WTC11 (cell line): ENCODE measurements at regions not wholly inside any gene's neighbourhood (a gene's known extent, or its start where the extent isn't known, plus 50 kb on each side); places are given as distances from the start of the nearest gene placed in this dataset.

Source experiments
- ATAC-seq: fragments of 200-7000 bp; cut with Tn5 transposase; 2 replicates; pipeline ENCODE4 v1.10.0; 2021; ENCODE audit warnings: mild to moderate bottlenecking, moderate library complexity
- CTCF ChIA-PET: fragments of 300-600 bp; sonication (Branson Sonifier 250); formaldehyde crosslinking; loops from one replicate; lab custom pipeline; 2021; ENCODE audit warnings: antibody characterized with exemption; lab: Charles Lee
- POLR2A ChIA-PET: fragments of 350-600 bp; sonication (Branson Sonifier 250); formaldehyde crosslinking; loops from one replicate; lab custom pipeline; 2021; ENCODE audit warnings: antibody characterized with exemption; lab: Charles Lee
- DNase-seq: peaks from one replicate; pipeline ENCODE4 v3.0.0; 2021; ENCODE audit warnings: low spot score
- H3K27ac Mint-ChIP-seq: 2 replicates; pipeline ENCODE4 v1.8.0; 2021; ENCODE audit warnings: mixed read lengths
- H3K27me3 Mint-ChIP-seq: 2 replicates; pipeline ENCODE4 v1.8.0; 2021; ENCODE audit warnings: low read depth, mild to moderate bottlenecking, moderate library complexity, mixed read lengths
- H3K36me3 Mint-ChIP-seq: 2 replicates; pipeline ENCODE4 v1.8.0; 2021; ENCODE audit warnings: mixed read lengths
- H3K4me1 Mint-ChIP-seq: 2 replicates; pipeline ENCODE4 v1.8.0; 2022; ENCODE audit warnings: mixed read lengths
- H3K4me3 Mint-ChIP-seq: 2 replicates; pipeline ENCODE4 v1.8.0; 2021; ENCODE audit warnings: mild to moderate bottlenecking, moderate library complexity, mixed read lengths
- H3K9me3 Mint-ChIP-seq: 2 replicates; pipeline ENCODE4 v1.8.0; 2021; ENCODE audit warnings: mixed read lengths
- CBFB ChIP-seq: sonication (generic); formaldehyde crosslinking; IDR thresholded peaks from 2 replicates; pipeline ENCODE4 v1.8.1; 2022; ENCODE audit warnings: mild to moderate bottlenecking, low read depth, missing genetic modification reagents
- ELF4 ChIP-seq: sonication (generic); formaldehyde crosslinking; IDR thresholded peaks from 2 replicates; pipeline ENCODE4 v1.8.1; 2022; ENCODE audit warnings: low read depth, mild to moderate bottlenecking, moderate library complexity, missing genetic modification reagents
- HMGA2 ChIP-seq: fragments of 250-450 bp; sonication (Bioruptor Pico); IDR thresholded peaks from 2 replicates; pipeline ENCODE4 v1.4.0; 2021; ENCODE audit warnings: mild to moderate bottlenecking, moderate library complexity
- IRF2 ChIP-seq: sonication (generic); formaldehyde crosslinking; IDR thresholded peaks from 2 replicates; pipeline ENCODE4 v1.8.0; 2022; ENCODE audit warnings: low read depth, missing genetic modification reagents, borderline replicate concordance
- NFYB ChIP-seq: sonication (generic); formaldehyde crosslinking; conservative IDR thresholded peaks from 2 replicates; pipeline ENCODE4 v1.8.0; 2022; ENCODE audit warnings: low read depth, missing genetic modification reagents
- NR2C2 ChIP-seq: sonication (generic); formaldehyde crosslinking; IDR thresholded peaks from 2 replicates; pipeline ENCODE4 v1.8.0; 2022; ENCODE audit warnings: mild to moderate bottlenecking, missing genetic modification reagents
- SMAD3 ChIP-seq: sonication (generic); formaldehyde crosslinking; IDR thresholded peaks from 2 replicates; pipeline ENCODE4 v1.8.0; 2022; ENCODE audit warnings: missing genetic modification reagents, mild to moderate bottlenecking, borderline replicate concordance
- TP53 ChIP-seq: sonication (generic); formaldehyde crosslinking; IDR thresholded peaks from 2 replicates; pipeline ENCODE4 v1.8.1; 2023; ENCODE audit warnings: mild to moderate bottlenecking, missing genetic modification reagents
- ZBTB21 ChIP-seq: sonication (generic); formaldehyde crosslinking; IDR thresholded peaks from 2 replicates; pipeline ENCODE4 v1.8.1; 2023; ENCODE audit warnings: mild to moderate bottlenecking, missing genetic modification reagents, borderline replicate concordance
- ZNF232 ChIP-seq: sonication (generic); formaldehyde crosslinking; IDR thresholded peaks from 2 replicates; pipeline ENCODE4 v1.8.0; 2022; ENCODE audit warnings: mild to moderate bottlenecking, missing genetic modification reagents
- ZNF317 ChIP-seq: sonication (generic); formaldehyde crosslinking; IDR thresholded peaks from 2 replicates; pipeline ENCODE4 v1.8.1; 2023; ENCODE audit warnings: low read depth, mild to moderate bottlenecking, moderate library complexity, missing genetic modification reagents, borderline replicate concordance
- TF ChIP-seq, protein P1 (sequence below): fragments of 250-450 bp; sonication (Bioruptor Pico); IDR thresholded peaks from 2 replicates; pipeline ENCODE4 v1.8.0; 2021; ENCODE audit warnings: mild to moderate bottlenecking
- TF ChIP-seq, protein P2 (sequence below): sonication (generic); formaldehyde crosslinking; IDR thresholded peaks from 2 replicates; pipeline ENCODE4 v1.8.1; 2023; ENCODE audit warnings: mild to moderate bottlenecking, moderate library complexity, missing genetic modification reagents
- TF ChIP-seq, protein P3 (sequence below): sonication (generic); formaldehyde crosslinking; IDR thresholded peaks from 2 replicates; pipeline ENCODE4 v1.8.1; 2023; ENCODE audit warnings: mild to moderate bottlenecking, missing genetic modification reagents, moderate library complexity
- TF ChIP-seq, protein P4 (sequence below): sonication (generic); formaldehyde crosslinking; IDR thresholded peaks from 2 replicates; pipeline ENCODE4 v1.8.0; 2023; ENCODE audit warnings: mild to moderate bottlenecking, missing genetic modification reagents
- TF ChIP-seq, protein P5 (sequence below): sonication (generic); formaldehyde crosslinking; IDR thresholded peaks from 2 replicates; pipeline ENCODE4 v1.8.0; 2022; ENCODE audit warnings: missing genetic modification reagents
- TF ChIP-seq, protein P6 (sequence below): fragments of 250-450 bp; sonication (Bioruptor Pico); IDR thresholded peaks from 2 replicates; pipeline ENCODE4 v1.9.0; 2021; ENCODE audit warnings: moderate library complexity, mild to moderate bottlenecking, inconsistent platforms, borderline replicate concordance

DNA sequence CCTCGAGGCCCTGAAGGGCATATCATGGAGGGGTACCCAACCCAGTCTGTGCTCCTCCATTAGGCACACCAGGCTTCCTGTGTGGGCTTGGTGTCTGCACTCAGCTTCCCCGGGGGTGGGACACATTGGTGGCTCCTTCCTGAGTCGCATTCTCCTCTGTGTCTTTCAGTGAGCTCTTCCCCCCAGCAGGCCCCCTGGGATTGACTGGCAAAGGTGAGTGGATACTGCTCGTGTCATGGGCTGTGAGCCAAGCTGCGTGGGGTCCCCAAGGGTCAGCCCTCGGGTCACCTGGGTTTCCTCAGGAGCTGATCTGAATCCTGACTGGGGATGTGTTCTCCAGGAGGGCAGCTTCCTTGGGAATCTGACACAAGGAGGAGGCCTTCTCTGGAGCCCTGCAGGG, 231.0 kb downstream of the SNRPN start (continued):
- TF ChIP-seq, protein P1, sequence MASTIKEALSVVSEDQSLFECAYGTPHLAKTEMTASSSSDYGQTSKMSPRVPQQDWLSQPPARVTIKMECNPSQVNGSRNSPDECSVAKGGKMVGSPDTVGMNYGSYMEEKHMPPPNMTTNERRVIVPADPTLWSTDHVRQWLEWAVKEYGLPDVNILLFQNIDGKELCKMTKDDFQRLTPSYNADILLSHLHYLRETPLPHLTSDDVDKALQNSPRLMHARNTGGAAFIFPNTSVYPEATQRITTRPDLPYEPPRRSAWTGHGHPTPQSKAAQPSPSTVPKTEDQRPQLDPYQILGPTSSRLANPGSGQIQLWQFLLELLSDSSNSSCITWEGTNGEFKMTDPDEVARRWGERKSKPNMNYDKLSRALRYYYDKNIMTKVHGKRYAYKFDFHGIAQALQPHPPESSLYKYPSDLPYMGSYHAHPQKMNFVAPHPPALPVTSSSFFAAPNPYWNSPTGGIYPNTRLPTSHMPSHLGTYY (CRISPR knock-in tag), result no peak
- TF ChIP-seq NFYB (CRISPR knock-in tag), result no peak

DNA sequence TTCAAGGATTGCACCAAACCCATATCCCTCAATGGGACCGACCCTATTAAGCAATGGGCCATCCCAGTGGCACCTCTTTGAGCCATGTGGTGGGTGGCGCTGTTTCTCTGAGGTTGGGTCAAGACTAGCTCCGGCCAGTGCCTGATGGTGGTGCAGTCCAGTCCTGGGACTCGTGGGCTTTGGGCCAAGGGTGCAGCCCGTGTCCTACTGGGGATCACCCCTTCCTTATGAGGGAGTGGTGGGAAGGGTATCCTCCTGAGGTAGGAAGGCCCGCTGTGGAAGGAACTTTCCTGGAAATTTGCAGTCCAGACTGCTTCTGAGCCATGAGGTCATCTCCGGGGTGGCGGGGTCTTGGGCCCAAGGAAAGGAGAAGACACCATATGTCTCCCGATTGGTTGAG, 231.6 kb downstream of the SNRPN start:
- Mint-ChIP-seq H3K9me3 (peaks cover 61% of the 10 kb centered on the region), H3K27me3 (peaks cover 4% of the 10 kb centered on the region), H3K27ac (no peak overlapping the region), H3K36me3 (peaks cover 30% of the 10 kb centered on the region), H3K4me1 (no peaks in the 10 kb centered on the region), H3K4me3 (no peak overlapping the region)
- ATAC-seq (no peak), DNase-seq (no peak)
- ChIA-PET CTCF (no interaction called here), POLR2A (no interaction called here)
- no peak for TF ChIP-seq ELF4 (CRISPR knock-in tag)
- TF ChIP-seq, protein P2, sequence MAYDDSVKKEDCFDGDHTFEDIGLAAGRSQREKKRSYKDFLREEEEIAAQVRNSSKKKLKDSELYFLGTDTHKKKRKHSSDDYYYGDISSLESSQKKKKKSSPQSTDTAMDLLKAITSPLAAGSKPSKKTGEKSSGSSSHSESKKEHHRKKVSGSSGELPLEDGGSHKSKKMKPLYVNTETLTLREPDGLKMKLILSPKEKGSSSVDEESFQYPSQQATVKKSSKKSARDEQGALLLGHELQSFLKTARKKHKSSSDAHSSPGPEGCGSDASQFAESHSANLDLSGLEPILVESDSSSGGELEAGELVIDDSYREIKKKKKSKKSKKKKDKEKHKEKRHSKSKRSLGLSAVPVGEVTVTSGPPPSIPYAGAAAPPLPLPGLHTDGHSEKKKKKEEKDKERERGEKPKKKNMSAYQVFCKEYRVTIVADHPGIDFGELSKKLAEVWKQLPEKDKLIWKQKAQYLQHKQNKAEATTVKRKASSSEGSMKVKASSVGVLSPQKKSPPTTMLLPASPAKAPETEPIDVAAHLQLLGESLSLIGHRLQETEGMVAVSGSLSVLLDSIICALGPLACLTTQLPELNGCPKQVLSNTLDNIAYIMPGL (CRISPR knock-in tag), result no peak
- TF ChIP-seq, protein P3, sequence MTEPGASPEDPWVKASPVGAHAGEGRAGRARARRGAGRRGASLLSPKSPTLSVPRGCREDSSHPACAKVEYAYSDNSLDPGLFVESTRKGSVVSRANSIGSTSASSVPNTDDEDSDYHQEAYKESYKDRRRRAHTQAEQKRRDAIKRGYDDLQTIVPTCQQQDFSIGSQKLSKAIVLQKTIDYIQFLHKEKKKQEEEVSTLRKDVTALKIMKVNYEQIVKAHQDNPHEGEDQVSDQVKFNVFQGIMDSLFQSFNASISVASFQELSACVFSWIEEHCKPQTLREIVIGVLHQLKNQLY, result no peak
- TF ChIP-seq, protein P4, sequence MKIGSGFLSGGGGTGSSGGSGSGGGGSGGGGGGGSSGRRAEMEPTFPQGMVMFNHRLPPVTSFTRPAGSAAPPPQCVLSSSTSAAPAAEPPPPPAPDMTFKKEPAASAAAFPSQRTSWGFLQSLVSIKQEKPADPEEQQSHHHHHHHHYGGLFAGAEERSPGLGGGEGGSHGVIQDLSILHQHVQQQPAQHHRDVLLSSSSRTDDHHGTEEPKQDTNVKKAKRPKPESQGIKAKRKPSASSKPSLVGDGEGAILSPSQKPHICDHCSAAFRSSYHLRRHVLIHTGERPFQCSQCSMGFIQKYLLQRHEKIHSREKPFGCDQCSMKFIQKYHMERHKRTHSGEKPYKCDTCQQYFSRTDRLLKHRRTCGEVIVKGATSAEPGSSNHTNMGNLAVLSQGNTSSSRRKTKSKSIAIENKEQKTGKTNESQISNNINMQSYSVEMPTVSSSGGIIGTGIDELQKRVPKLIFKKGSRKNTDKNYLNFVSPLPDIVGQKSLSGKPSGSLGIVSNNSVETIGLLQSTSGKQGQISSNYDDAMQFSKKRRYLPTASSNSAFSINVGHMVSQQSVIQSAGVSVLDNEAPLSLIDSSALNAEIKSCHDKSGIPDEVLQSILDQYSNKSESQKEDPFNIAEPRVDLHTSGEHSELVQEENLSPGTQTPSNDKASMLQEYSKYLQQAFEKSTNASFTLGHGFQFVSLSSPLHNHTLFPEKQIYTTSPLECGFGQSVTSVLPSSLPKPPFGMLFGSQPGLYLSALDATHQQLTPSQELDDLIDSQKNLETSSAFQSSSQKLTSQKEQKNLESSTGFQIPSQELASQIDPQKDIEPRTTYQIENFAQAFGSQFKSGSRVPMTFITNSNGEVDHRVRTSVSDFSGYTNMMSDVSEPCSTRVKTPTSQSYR (CRISPR knock-in tag), result no peak
- no peak for TF ChIP-seq CBFB
- TF ChIP-seq, protein P5, sequence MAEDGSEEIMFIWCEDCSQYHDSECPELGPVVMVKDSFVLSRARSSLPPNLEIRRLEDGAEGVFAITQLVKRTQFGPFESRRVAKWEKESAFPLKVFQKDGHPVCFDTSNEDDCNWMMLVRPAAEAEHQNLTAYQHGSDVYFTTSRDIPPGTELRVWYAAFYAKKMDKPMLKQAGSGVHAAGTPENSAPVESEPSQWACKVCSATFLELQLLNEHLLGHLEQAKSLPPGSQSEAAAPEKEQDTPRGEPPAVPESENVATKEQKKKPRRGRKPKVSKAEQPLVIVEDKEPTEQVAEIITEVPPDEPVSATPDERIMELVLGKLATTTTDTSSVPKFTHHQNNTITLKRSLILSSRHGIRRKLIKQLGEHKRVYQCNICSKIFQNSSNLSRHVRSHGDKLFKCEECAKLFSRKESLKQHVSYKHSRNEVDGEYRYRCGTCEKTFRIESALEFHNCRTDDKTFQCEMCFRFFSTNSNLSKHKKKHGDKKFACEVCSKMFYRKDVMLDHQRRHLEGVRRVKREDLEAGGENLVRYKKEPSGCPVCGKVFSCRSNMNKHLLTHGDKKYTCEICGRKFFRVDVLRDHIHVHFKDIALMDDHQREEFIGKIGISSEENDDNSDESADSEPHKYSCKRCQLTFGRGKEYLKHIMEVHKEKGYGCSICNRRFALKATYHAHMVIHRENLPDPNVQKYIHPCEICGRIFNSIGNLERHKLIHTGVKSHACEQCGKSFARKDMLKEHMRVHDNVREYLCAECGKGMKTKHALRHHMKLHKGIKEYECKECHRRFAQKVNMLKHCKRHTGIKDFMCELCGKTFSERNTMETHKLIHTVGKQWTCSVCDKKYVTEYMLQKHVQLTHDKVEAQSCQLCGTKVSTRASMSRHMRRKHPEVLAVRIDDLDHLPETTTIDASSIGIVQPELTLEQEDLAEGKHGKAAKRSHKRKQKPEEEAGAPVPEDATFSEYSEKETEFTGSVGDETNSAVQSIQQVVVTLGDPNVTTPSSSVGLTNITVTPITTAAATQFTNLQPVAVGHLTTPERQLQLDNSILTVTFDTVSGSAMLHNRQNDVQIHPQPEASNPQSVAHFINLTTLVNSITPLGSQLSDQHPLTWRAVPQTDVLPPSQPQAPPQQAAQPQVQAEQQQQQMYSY (CRISPR knock-in tag), result no peak
- TF ChIP-seq ZNF317 (CRISPR knock-in tag), result no peak
- no peak for TF ChIP-seq ZBTB21 (CRISPR knock-in tag)
- no peak for TF ChIP-seq NR2C2
- TF ChIP-seq ZNF232 (CRISPR knock-in tag), result no peak
- TF ChIP-seq HMGA2 (CRISPR knock-in tag), result no peak
- no peak for TF ChIP-seq SMAD3 (CRISPR knock-in tag)
- no peak for TF ChIP-seq TP53 (CRISPR knock-in tag)
- no peak for TF ChIP-seq IRF2 (CRISPR knock-in tag)
- TF ChIP-seq, protein P6, sequence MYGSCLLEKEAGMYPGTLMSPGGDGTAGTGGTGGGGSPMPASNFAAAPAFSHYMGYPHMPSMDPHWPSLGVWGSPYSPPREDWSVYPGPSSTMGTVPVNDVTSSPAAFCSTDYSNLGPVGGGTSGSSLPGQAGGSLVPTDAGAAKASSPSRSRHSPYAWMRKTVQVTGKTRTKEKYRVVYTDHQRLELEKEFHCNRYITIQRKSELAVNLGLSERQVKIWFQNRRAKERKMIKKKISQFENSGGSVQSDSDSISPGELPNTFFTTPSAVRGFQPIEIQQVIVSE, result no peak
